Lower leg skin (tissue), 3 donors: ENCODE measurements at regions not wholly inside any gene's neighbourhood (a gene's known extent, or its start where the extent isn't known, plus 50 kb on each side); places are given as distances from the start of the nearest gene placed in this dataset.

Source experiments
- POLR2A ChIP-seq, 2 donors: fragments of 450-650 bp; IDR thresholded peaks; one replicate each; pipeline ENCODE4 v1.6.1; 2016 to 2017; ENCODE audit warnings: antibody characterized with exemption in 2 of 2, mild to moderate bottlenecking in 1 of 2, moderate library complexity in 1 of 2
- TF ChIP-seq, protein P1 (sequence below), 3 donors: fragments of 450-650 bp; IDR thresholded peaks; one replicate each; pipeline ENCODE4 v1.5.1; 2016; ENCODE audit warnings: antibody characterized with exemption in 3 of 3, mild to moderate bottlenecking in 3 of 3, moderate library complexity in 2 of 3

GRCh38 chr21:20649231-20649630, 349.0 kb upstream of the NCAM2 start:
- TF ChIP-seq, protein P1, sequence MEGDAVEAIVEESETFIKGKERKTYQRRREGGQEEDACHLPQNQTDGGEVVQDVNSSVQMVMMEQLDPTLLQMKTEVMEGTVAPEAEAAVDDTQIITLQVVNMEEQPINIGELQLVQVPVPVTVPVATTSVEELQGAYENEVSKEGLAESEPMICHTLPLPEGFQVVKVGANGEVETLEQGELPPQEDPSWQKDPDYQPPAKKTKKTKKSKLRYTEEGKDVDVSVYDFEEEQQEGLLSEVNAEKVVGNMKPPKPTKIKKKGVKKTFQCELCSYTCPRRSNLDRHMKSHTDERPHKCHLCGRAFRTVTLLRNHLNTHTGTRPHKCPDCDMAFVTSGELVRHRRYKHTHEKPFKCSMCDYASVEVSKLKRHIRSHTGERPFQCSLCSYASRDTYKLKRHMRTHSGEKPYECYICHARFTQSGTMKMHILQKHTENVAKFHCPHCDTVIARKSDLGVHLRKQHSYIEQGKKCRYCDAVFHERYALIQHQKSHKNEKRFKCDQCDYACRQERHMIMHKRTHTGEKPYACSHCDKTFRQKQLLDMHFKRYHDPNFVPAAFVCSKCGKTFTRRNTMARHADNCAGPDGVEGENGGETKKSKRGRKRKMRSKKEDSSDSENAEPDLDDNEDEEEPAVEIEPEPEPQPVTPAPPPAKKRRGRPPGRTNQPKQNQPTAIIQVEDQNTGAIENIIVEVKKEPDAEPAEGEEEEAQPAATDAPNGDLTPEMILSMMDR (IDR thresholded peaks at IDR 0.05), result no peak
- no peak for TF ChIP-seq POLR2A (IDR thresholded peaks at IDR 0.05)
